Lower leg skin (tissue), 3 donors: ENCODE measurements at regions not wholly inside any gene's neighbourhood (a gene's known extent, or its start where the extent isn't known, plus 50 kb on each side); places are given as distances from the start of the nearest gene placed in this dataset.
"Not testable (repeated sequence)": the region's sequence is repeated elsewhere in the genome, so short reads cannot be mapped to it uniquely, and the experiment has no call there.

Source experiments
- CTCF ChIP-seq, 3 donors: fragments of 450-650 bp; IDR thresholded peaks; one replicate each; pipeline ENCODE4 v1.5.1; 2016; ENCODE audit warnings: antibody characterized with exemption in 3 of 3, mild to moderate bottlenecking in 3 of 3, moderate library complexity in 2 of 3
- POLR2A ChIP-seq, 2 donors: fragments of 450-650 bp; IDR thresholded peaks; one replicate each; pipeline ENCODE4 v1.6.1; 2016 to 2017; ENCODE audit warnings: antibody characterized with exemption in 2 of 2, mild to moderate bottlenecking in 1 of 2, moderate library complexity in 1 of 2

- not testable (repeated sequence) for TF ChIP-seq CTCF, POLR2A (IDR thresholded peaks at IDR 0.05)
Observed at GRCh38 chr1:80539298-80539697, 1261.4 kb upstream of the ADGRL2 start.
